ENCODE measurements at regions not wholly inside any gene's neighbourhood (a gene's known extent, or its start where the extent isn't known, plus 50 kb on each side); places are given as distances from the start of the nearest gene placed in this dataset.
A peak's percentile ranks its signal among the peaks of the same experiment; 100 is the strongest.

- Histone ChIP-seq H3K27ac (ENCODE audit: low read depth, low read length) (no peak overlapping the region), H3K4me3 (ENCODE audit: low read depth, low read length) (no peak overlapping the region), H3K27me3 (ENCODE audit: control insufficient read depth, insufficient read depth, low read length) (no peaks in the 10 kb centered on the region), H3K9me3 (ENCODE audit: control insufficient read depth, insufficient read depth, low read length) (no peaks in the 10 kb centered on the region)
- ChIA-PET POLR2A (no interaction called here), CTCF (no interaction called here)
- TF ChIP-seq, protein P1, sequence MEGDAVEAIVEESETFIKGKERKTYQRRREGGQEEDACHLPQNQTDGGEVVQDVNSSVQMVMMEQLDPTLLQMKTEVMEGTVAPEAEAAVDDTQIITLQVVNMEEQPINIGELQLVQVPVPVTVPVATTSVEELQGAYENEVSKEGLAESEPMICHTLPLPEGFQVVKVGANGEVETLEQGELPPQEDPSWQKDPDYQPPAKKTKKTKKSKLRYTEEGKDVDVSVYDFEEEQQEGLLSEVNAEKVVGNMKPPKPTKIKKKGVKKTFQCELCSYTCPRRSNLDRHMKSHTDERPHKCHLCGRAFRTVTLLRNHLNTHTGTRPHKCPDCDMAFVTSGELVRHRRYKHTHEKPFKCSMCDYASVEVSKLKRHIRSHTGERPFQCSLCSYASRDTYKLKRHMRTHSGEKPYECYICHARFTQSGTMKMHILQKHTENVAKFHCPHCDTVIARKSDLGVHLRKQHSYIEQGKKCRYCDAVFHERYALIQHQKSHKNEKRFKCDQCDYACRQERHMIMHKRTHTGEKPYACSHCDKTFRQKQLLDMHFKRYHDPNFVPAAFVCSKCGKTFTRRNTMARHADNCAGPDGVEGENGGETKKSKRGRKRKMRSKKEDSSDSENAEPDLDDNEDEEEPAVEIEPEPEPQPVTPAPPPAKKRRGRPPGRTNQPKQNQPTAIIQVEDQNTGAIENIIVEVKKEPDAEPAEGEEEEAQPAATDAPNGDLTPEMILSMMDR (IDR thresholded peaks at IDR 0.05; ENCODE audit: low read depth, low read length): no peak
- no peak for DNase-seq (ENCODE audit: low read depth, low spot score)
Observed at GRCh38 chr2:19676770-19677169, 225.0 kb downstream of the TTC32 start.

GRCh38 chr2:19675856-19676460, 225.8 kb downstream of the TTC32 start:
- H3K4me3 ChIP-seq (ENCODE audit: low read depth, low read length): no peak overlapping the region
- DNase-seq (ENCODE audit: low read depth, low spot score): peak; percentile 7
- TF ChIP-seq, protein P1 (IDR thresholded peaks at IDR 0.05; ENCODE audit: low read depth, low read length): no peak
- ChIA-PET POLR2A (no interaction called here), CTCF (no interaction called here)
- H3K27me3 ChIP-seq (ENCODE audit: control insufficient read depth, insufficient read depth, low read length): no peaks in the 10 kb centered on the region
- peak overlapping the region; percentile 11 for H3K27ac ChIP-seq (ENCODE audit: low read depth, low read length)
- no peaks in the 10 kb centered on the region for H3K9me3 ChIP-seq (ENCODE audit: control insufficient read depth, insufficient read depth, low read length)

DNA sequence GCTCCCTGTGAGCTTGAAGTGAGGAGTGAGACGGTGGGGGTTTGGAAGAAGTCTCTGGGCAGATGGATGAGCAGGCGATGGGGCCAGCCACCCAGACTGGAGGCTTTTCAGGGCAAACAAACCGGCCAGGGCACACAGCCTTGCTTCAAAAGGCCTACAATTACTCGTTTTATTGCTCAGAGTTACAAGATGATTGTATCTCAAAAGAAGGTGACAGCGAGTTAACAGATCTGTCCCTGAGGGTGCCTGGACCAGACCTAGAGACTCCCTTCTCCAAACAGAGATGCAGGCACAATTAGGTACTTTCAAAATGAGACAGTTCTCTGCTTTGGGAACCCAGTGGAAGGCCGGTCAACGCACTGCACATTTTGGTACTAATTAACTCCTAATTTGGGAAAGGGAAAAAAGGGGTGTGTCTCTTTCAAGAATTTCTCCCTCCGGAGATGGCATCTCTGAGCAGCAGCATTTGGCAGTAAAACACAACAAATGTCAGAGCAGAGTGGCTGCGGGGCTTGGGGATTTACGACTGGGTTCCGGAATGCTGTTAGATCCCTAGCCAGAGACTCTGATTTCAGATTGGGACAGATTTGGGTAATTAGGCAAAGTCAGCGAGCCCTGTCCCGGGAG, 226.7 kb downstream of the TTC32 start:
- Histone ChIP-seq H3K4me3 (ENCODE audit: low read depth, low read length) (no peak overlapping the region), H3K27ac (ENCODE audit: low read depth, low read length) (no peak overlapping the region), H3K27me3 (ENCODE audit: control insufficient read depth, insufficient read depth, low read length) (no peaks in the 10 kb centered on the region), H3K9me3 (ENCODE audit: control insufficient read depth, insufficient read depth, low read length) (no peaks in the 10 kb centered on the region)
- DNase-seq (ENCODE audit: low read depth, low spot score): no peak
- CTCF ChIA-PET: no interaction called here
- POLR2A ChIA-PET: no interaction called here
- TF ChIP-seq, protein P1 (IDR thresholded peaks at IDR 0.05; ENCODE audit: low read depth, low read length): no peak

GRCh38 chr2:19674051-19675002, 227.5 kb downstream of the TTC32 start:
- Histone ChIP-seq H3K27ac (ENCODE audit: low read depth, low read length) (no peak overlapping the region), H3K4me3 (ENCODE audit: low read depth, low read length) (no peak overlapping the region), H3K27me3 (ENCODE audit: control insufficient read depth, insufficient read depth, low read length) (no peaks in the 10 kb centered on the region), H3K9me3 (ENCODE audit: control insufficient read depth, insufficient read depth, low read length) (no peaks in the 10 kb centered on the region)
- CTCF ChIA-PET: interaction anchor here (0.8 to 1.4 kb wide), 2 partner anchors 186 to 1155 kb away, joined by 3 read pairs; no protein-coding TSS in a partner anchor
- no peak for DNase-seq (ENCODE audit: low read depth, low spot score)
- TF ChIP-seq, protein P1 (IDR thresholded peaks at IDR 0.05; ENCODE audit: low read depth, low read length): no peak
- POLR2A ChIA-PET: no interaction called here
